MM.1S (cell line): ENCODE measurements at regions not wholly inside any gene's neighbourhood (a gene's known extent, or its start where the extent isn't known, plus 50 kb on each side); places are given as distances from the start of the nearest gene placed in this dataset.

Source experiments
- DNase-seq: peaks from one replicate; pipeline ENCODE4 v3.0.0-alpha.2; 2015
- H2AFZ ChIP-seq: fragments of 300-600 bp; sonication (generic); 2 replicates; pipeline ENCODE4 v1.6.0; 2016; ENCODE audit warnings: antibody characterized with exemption, low read length
- H3F3A ChIP-seq: fragments of 300-600 bp; sonication (generic); 2 replicates; pipeline ENCODE4 v1.6.1; 2016; ENCODE audit warnings: mild to moderate bottlenecking, antibody characterized with exemption, low read length, moderate library complexity, mixed read lengths; ENCODE audit not compliant: insufficient read depth
- H3K27ac ChIP-seq: fragments of 300-600 bp; sonication (generic); 2 replicates; pipeline ENCODE4 v1.5.1; 2016; ENCODE audit warnings: mild to moderate bottlenecking, low read length
- H3K27me3 ChIP-seq: fragments of 300-600 bp; sonication (generic); replicated peaks from 2 replicates; pipeline ENCODE4 v1.6.0; 2016; ENCODE audit warnings: low read length; ENCODE audit not compliant: insufficient read depth
- H3K36me3 ChIP-seq: fragments of 300-600 bp; sonication (generic); replicated peaks from 2 replicates; pipeline ENCODE4 v1.6.1; 2016; ENCODE audit warnings: mild to moderate bottlenecking, low read length, mixed read lengths; ENCODE audit not compliant: insufficient read depth
- H3K4me1 ChIP-seq: fragments of 300-600 bp; sonication (generic); 2 replicates; pipeline ENCODE4 v1.6.1; 2016; ENCODE audit warnings: low read length, mixed read lengths
- H3K4me2 ChIP-seq: fragments of 300-600 bp; sonication (generic); 2 replicates; pipeline ENCODE4 v1.6.0; 2016; ENCODE audit warnings: low read depth, low read length
- H3K4me3 ChIP-seq: fragments of 300-600 bp; sonication (generic); 2 replicates; pipeline ENCODE4 v1.5.1; 2016; ENCODE audit warnings: low read length, mixed read lengths
- H3K79me2 ChIP-seq: fragments of 300-600 bp; sonication (generic); 2 replicates; pipeline ENCODE4 v1.6.1; 2016; ENCODE audit warnings: mixed run types, low read length, mixed read lengths
- H3K9ac ChIP-seq: fragments of 300-600 bp; sonication (generic); 2 replicates; pipeline ENCODE4 v1.6.1; 2016; ENCODE audit warnings: low read length, mixed read lengths
- H3K9me2 ChIP-seq: fragments of 300-600 bp; sonication (generic); replicated peaks from 2 replicates; pipeline ENCODE4 v1.6.1; 2016; ENCODE audit warnings: mild to moderate bottlenecking, low read length, mixed read lengths; ENCODE audit not compliant: insufficient read depth
- H3K9me3 ChIP-seq: fragments of 300-600 bp; sonication (generic); replicated peaks from 2 replicates; pipeline ENCODE4 v1.6.1; 2016; ENCODE audit warnings: mild to moderate bottlenecking, low read length, mixed read lengths; ENCODE audit not compliant: insufficient read depth
- H4K20me1 ChIP-seq: fragments of 300-600 bp; sonication (generic); 2 replicates; pipeline ENCODE4 v1.6.1; 2016; ENCODE audit warnings: mild to moderate bottlenecking, low read length, moderate library complexity, mixed read lengths; ENCODE audit not compliant: insufficient read depth
- EZH2 ChIP-seq: fragments of 300-600 bp; sonication (generic); optimal IDR thresholded peaks from 2 replicates; pipeline ENCODE3; 2017; ENCODE audit warnings: low read depth, mild to moderate bottlenecking, antibody characterized with exemption, low read length, mixed read lengths
- EZH2phosphoT487 ChIP-seq: fragments of 300-600 bp; sonication (generic); IDR thresholded peaks from 2 replicates; pipeline ENCODE4 v1.6.1; 2018; ENCODE audit warnings: antibody characterized with exemption, low read length
- TF ChIP-seq, protein P1 (sequence below): fragments of 300-600 bp; sonication (generic); IDR thresholded peaks from 2 replicates; pipeline ENCODE4 v1.5.1; 2016; ENCODE audit warnings: antibody characterized with exemption, low read length, mixed read lengths

DNA sequence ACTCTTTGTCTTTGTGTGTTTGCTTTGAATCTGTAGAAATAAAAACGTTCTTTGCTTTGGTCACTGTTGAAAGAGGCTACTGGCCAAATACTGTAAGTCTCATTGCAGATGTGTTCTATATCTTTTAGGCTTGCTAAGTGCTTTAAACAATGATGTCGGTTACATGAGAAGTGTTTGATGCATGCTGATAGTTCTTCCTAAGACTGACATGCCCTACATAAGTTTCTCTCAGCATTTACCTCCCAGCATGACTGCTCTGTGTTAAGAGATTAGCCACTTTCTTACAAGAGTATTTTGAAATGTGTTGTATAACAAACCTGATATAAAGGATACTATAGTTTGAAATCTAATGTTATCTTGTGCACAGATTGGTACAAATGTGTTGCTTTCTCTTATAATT is 1088.7 kb downstream of the NSUN3 start:
- Histone ChIP-seq H3K4me3 (no peak overlapping the region), H3K27ac (no peak overlapping the region), H3K4me1 (no peaks in the 10 kb centered on the region), H3K9me2 (no peaks in the 10 kb centered on the region), H2AFZ (0 out of 2 replicates have a peak overlapping the region, but pooled peaks have one; percentile 31), H3K9me3 (no peaks in the 10 kb centered on the region), H3K27me3 (no peaks in the 10 kb centered on the region), H4K20me1 (no peaks in the 10 kb centered on the region), H3K79me2 (no peaks in the 10 kb centered on the region), H3K36me3 (no peaks in the 10 kb centered on the region), H3F3A (no peaks in the 10 kb centered on the region), H3K4me2 (no peak overlapping the region), H3K9ac (no peak overlapping the region)
- no peak for DNase-seq
- TF ChIP-seq EZH2phosphoT487 (no peak), EZH2 (no peak)
- TF ChIP-seq, protein P1, sequence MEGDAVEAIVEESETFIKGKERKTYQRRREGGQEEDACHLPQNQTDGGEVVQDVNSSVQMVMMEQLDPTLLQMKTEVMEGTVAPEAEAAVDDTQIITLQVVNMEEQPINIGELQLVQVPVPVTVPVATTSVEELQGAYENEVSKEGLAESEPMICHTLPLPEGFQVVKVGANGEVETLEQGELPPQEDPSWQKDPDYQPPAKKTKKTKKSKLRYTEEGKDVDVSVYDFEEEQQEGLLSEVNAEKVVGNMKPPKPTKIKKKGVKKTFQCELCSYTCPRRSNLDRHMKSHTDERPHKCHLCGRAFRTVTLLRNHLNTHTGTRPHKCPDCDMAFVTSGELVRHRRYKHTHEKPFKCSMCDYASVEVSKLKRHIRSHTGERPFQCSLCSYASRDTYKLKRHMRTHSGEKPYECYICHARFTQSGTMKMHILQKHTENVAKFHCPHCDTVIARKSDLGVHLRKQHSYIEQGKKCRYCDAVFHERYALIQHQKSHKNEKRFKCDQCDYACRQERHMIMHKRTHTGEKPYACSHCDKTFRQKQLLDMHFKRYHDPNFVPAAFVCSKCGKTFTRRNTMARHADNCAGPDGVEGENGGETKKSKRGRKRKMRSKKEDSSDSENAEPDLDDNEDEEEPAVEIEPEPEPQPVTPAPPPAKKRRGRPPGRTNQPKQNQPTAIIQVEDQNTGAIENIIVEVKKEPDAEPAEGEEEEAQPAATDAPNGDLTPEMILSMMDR = no peak

DNA sequence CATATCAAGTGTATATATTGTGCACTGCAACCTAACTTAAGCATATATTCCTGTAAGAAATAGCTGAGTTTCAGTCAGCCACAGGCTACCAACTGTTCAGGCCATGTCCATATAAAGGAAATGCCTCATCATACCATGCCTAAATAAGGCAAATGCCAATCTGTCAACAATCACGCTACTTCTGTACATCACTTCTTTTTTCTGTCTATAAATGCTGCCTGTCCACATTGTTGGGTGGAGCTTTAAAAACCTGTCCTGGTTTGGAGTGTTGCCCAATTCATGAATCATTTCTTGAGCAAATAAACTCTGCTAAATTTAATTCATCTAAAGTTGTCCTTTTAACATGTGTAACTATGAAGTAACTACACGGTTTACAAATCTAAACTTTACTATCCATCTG is 1091.9 kb downstream of the NSUN3 start:
- no peak overlapping the region for H3K9ac ChIP-seq
- no peak overlapping the region for H3K4me2 ChIP-seq
- H2AFZ ChIP-seq = no peak overlapping the region
- no peak overlapping the region for H3K4me3 ChIP-seq
- DNase-seq = no peak
- H3K27me3 ChIP-seq = no peaks in the 10 kb centered on the region
- H3F3A ChIP-seq = no peaks in the 10 kb centered on the region
- H4K20me1 ChIP-seq = no peaks in the 10 kb centered on the region
- H3K9me2 ChIP-seq = no peaks in the 10 kb centered on the region
- H3K36me3 ChIP-seq = no peaks in the 10 kb centered on the region
- no peaks in the 10 kb centered on the region for H3K9me3 ChIP-seq
- H3K4me1 ChIP-seq = no peaks in the 10 kb centered on the region
- H3K79me2 ChIP-seq = no peaks in the 10 kb centered on the region
- TF ChIP-seq, protein P1 = no peak
- TF ChIP-seq EZH2phosphoT487 = no peak
- TF ChIP-seq EZH2 = no peak
- no peak overlapping the region for H3K27ac ChIP-seq

DNA sequence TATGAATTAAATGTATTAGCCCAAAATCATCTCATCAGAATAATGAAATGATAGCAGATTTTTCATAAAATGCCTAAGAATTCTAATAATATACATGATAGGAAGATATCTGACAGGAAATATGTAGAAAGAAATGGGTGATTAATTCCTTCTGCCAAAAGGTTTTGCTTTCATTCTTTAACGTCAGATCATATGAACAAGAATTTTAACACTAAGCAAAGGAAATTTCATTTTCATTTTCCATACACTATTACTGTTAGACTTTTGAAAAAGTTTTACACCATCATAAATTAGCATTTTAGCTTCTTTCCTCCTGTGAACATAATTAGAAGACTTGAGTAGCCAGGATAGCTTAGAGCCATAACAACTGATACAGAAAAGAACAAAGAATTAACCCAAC is 1099.9 kb downstream of the NSUN3 start:
- DNase-seq = peak; percentile 29
- H3K27ac ChIP-seq = no peak overlapping the region; the same call in 1 of the 2 replicates
- H3K4me2 ChIP-seq = peak overlapping the region; percentile 44
- H3K9me3 ChIP-seq = no peaks in the 10 kb centered on the region
- no peaks in the 10 kb centered on the region for H4K20me1 ChIP-seq
- H3K36me3 ChIP-seq = no peaks in the 10 kb centered on the region
- H2AFZ ChIP-seq = peak overlapping the region; percentile 23; the same call in 1 of the 2 replicates
- H3F3A ChIP-seq = no peaks in the 10 kb centered on the region
- H3K9me2 ChIP-seq = no peaks in the 10 kb centered on the region
- TF ChIP-seq, protein P1 = no peak
- TF ChIP-seq EZH2 (no peak), EZH2phosphoT487 (no peak)
- no peaks in the 10 kb centered on the region for H3K27me3 ChIP-seq
- peaks cover 4% of the 10 kb centered on the region; the same call in 1 of the 2 replicates for H3K4me1 ChIP-seq
- peak overlapping the region; percentile 9; the same call in 1 of the 2 replicates for H3K4me3 ChIP-seq
- no peak overlapping the region for H3K9ac ChIP-seq
- H3K79me2 ChIP-seq = no peaks in the 10 kb centered on the region
